ENCODE measurements at regions not wholly inside any gene's neighbourhood (a gene's known extent, or its start where the extent isn't known, plus 50 kb on each side); places are given as distances from the start of the nearest gene placed in this dataset.
"Not testable (repeated sequence)": the region's sequence is repeated elsewhere in the genome, so short reads cannot be mapped to it uniquely, and the experiment has no call there.

GRCh38 chr5:138702166-138703077 is 50.8 kb upstream of the CTNNA1 start:
- DNase-seq = no peak

- no peak for DNase-seq
These were observed 51.5 kb upstream of the CTNNA1 start for GRCh38 chr5:138701678-138702077.

- DNase-seq = no peak
These were observed 52.5 kb upstream of the CTNNA1 start for GRCh38 chr5:138700581-138701362.

GRCh38 chr5:138699482-138699881 is 53.7 kb upstream of the CTNNA1 start:
- no peak for DNase-seq

- DNase-seq = no peak
These were observed 54.5 kb upstream of the CTNNA1 start for GRCh38 chr5:138698713-138699112.

GRCh38 chr5:138697720-138698360 is 55.4 kb upstream of the CTNNA1 start:
- DNase-seq = no peak

- DNase-seq = peak; percentile 87
These were observed 56.7 kb upstream of the CTNNA1 start for GRCh38 chr5:138696501-138696900.

GRCh38 chr5:138695781-138696180 is 57.4 kb upstream of the CTNNA1 start:
- no peak for DNase-seq

GRCh38 chr5:138694146-138694545 is 59.1 kb upstream of the CTNNA1 start:
- DNase-seq = peak; percentile 75

GRCh38 chr5:138692370-138692769 is 60.9 kb upstream of the CTNNA1 start:
- no peak for DNase-seq

GRCh38 chr5:138686668-138687067 is 66.6 kb upstream of the CTNNA1 start:
- DNase-seq = peak; percentile 67

- no peak for DNase-seq
These were observed 68.0 kb upstream of the CTNNA1 start for GRCh38 chr5:138685193-138685745.

GRCh38 chr5:138682462-138682861 is 70.8 kb upstream of the CTNNA1 start:
- not testable (repeated sequence) for DNase-seq

- DNase-seq = not testable (repeated sequence)
These were observed 74.4 kb upstream of the CTNNA1 start for GRCh38 chr5:138678826-138679225.

GRCh38 chr5:138677782-138678181 is 75.4 kb upstream of the CTNNA1 start:
- DNase-seq = no peak

GRCh38 chr5:138676556-138677193 is 76.5 kb upstream of the CTNNA1 start:
- DNase-seq = no peak

- no peak for DNase-seq
These were observed 77.2 kb upstream of the CTNNA1 start for GRCh38 chr5:138676002-138676401.

GRCh38 chr5:138668451-138669380 is 84.5 kb upstream of the CTNNA1 start:
- DNase-seq = no peak

- DNase-seq = not testable (repeated sequence)
These were observed 85.4 kb upstream of the CTNNA1 start for GRCh38 chr5:138667782-138668331.

- DNase-seq = no peak
These were observed 86.9 kb upstream of the CTNNA1 start for GRCh38 chr5:138666226-138666742.

- no peak for DNase-seq
These were observed 88.0 kb upstream of the CTNNA1 start for GRCh38 chr5:138665261-138665660.
